ENCODE measurements at regions not wholly inside any gene's neighbourhood (a gene's known extent, or its start where the extent isn't known, plus 50 kb on each side); places are given as distances from the start of the nearest gene placed in this dataset.

GRCh38 chr18:73848656-73849055, 299.0 kb downstream of the FBXO15 start:
- no peak for DNase-seq

- no peak for DNase-seq
Measured at GRCh38 chr18:73843455-73843854, 304.2 kb downstream of the FBXO15 start.

- peak; percentile 75 for DNase-seq
Measured at GRCh38 chr18:73842795-73843394, 304.7 kb downstream of the FBXO15 start.

GRCh38 chr18:73841661-73842060, 306.0 kb downstream of the FBXO15 start:
- DNase-seq, result no peak

GRCh38 chr18:73840319-73840945, 307.2 kb downstream of the FBXO15 start:
- no peak for DNase-seq

- DNase-seq, result peak; percentile 8
Measured at GRCh38 chr18:73839441-73839840, 308.2 kb downstream of the FBXO15 start.

- DNase-seq, result no peak
Measured at GRCh38 chr18:73838107-73838506, 309.5 kb downstream of the FBXO15 start.

- DNase-seq, result no peak
Measured at GRCh38 chr18:73835656-73836364, 311.8 kb downstream of the FBXO15 start.

GRCh38 chr18:73835039-73835438, 312.6 kb downstream of the FBXO15 start:
- DNase-seq, result no peak

- no peak for DNase-seq
Measured at GRCh38 chr18:73831688-73832087, 315.9 kb downstream of the FBXO15 start.

GRCh38 chr18:73829146-73829545, 318.5 kb downstream of the FBXO15 start:
- no peak for DNase-seq

- no peak for DNase-seq
Measured at GRCh38 chr18:73827801-73828200, 319.8 kb downstream of the FBXO15 start.

- DNase-seq, result no peak
Measured at GRCh38 chr18:73826098-73826497, 321.5 kb downstream of the FBXO15 start.

GRCh38 chr18:73824671-73825070, 323.0 kb downstream of the FBXO15 start:
- no peak for DNase-seq

- DNase-seq, result no peak
Measured at GRCh38 chr18:73812423-73812822, 335.2 kb downstream of the FBXO15 start.

- DNase-seq, result no peak
Measured at GRCh38 chr18:73807551-73808192, 340.0 kb downstream of the FBXO15 start.

- DNase-seq, result no peak
Measured at GRCh38 chr18:73805991-73806390, 341.6 kb downstream of the FBXO15 start.

GRCh38 chr18:73797419-73797818, 350.2 kb downstream of the FBXO15 start:
- no peak for DNase-seq

- no peak for DNase-seq
Measured at GRCh38 chr18:73793386-73793785, 354.2 kb downstream of the FBXO15 start.

GRCh38 chr18:73791081-73791480, 356.6 kb downstream of the FBXO15 start:
- no peak for DNase-seq

GRCh38 chr18:73790587-73790986, 357.0 kb downstream of the FBXO15 start:
- DNase-seq, result no peak

GRCh38 chr18:73787316-73787715, 360.3 kb downstream of the FBXO15 start:
- DNase-seq, result no peak

- DNase-seq, result no peak
Measured at GRCh38 chr18:73785300-73785699, 362.3 kb downstream of the FBXO15 start.

GRCh38 chr18:73784853-73785252, 362.8 kb downstream of the FBXO15 start:
- peak; percentile 5 for DNase-seq

Measured in hematopoietic multipotent progenitor cell treated with erythropoietin and hydrocortisone succinate and interleukin-3 and kit ligand, for 4 days (in vitro differentiated cells).